Cardiac fibroblast (primary cell): ENCODE measurements at regions not wholly inside any gene's neighbourhood (a gene's known extent, or its start where the extent isn't known, plus 50 kb on each side); places are given as distances from the start of the nearest gene placed in this dataset.
"Not testable (repeated sequence)": the region's sequence is repeated elsewhere in the genome, so short reads cannot be mapped to it uniquely, and the experiment has no call there.

Source experiments
- DNase-seq, 2 donors: peaks; one replicate each; pipeline versions ENCODE4 v3.0.0 to v3.0.0-alpha.2; 2010; ENCODE audit warnings: low read depth in 2 of 2
- H3K4me3 ChIP-seq, 2 donors: replicated peaks in 1 of 2; 1 replicate in 1 of 2; 2 replicates in 1 of 2; pipeline ENCODE4 v1.5.1; 2011; ENCODE audit warnings: low read depth in 2 of 2, low read length in 2 of 2, mild to moderate bottlenecking in 2 of 2, moderate library complexity in 1 of 2
- TF ChIP-seq, protein P1 (sequence below): IDR thresholded peaks from one replicate; pipeline ENCODE4 v1.5.1; 2011; ENCODE audit warnings: low read depth, mild to moderate bottlenecking, low read length, inconsistent platforms

- H3K4me3 ChIP-seq = no peak overlapping the region
- no peak for DNase-seq
- TF ChIP-seq, protein P1, sequence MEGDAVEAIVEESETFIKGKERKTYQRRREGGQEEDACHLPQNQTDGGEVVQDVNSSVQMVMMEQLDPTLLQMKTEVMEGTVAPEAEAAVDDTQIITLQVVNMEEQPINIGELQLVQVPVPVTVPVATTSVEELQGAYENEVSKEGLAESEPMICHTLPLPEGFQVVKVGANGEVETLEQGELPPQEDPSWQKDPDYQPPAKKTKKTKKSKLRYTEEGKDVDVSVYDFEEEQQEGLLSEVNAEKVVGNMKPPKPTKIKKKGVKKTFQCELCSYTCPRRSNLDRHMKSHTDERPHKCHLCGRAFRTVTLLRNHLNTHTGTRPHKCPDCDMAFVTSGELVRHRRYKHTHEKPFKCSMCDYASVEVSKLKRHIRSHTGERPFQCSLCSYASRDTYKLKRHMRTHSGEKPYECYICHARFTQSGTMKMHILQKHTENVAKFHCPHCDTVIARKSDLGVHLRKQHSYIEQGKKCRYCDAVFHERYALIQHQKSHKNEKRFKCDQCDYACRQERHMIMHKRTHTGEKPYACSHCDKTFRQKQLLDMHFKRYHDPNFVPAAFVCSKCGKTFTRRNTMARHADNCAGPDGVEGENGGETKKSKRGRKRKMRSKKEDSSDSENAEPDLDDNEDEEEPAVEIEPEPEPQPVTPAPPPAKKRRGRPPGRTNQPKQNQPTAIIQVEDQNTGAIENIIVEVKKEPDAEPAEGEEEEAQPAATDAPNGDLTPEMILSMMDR = no peak
Measured at GRCh38 chr19:23597661-23598060, 89.4 kb downstream of the ZNF675 start.

GRCh38 chr19:23596872-23597271, 90.1 kb downstream of the ZNF675 start:
- no peak for DNase-seq
- H3K4me3 ChIP-seq = no peak overlapping the region
- TF ChIP-seq, protein P1 = no peak

- DNase-seq = not testable (repeated sequence)
Measured at GRCh38 chr19:23594311-23594710, 92.7 kb downstream of the ZNF675 start.

GRCh38 chr19:23587546-23587945, 99.5 kb downstream of the ZNF675 start:
- no peak for DNase-seq
- H3K4me3 ChIP-seq = no peak overlapping the region
- TF ChIP-seq, protein P1 = no peak

More at GRCh38 chr19:23594311-23594710, 92.7 kb downstream of the ZNF675 start:
- H3K4me3 ChIP-seq = not testable (repeated sequence)

DNA sequence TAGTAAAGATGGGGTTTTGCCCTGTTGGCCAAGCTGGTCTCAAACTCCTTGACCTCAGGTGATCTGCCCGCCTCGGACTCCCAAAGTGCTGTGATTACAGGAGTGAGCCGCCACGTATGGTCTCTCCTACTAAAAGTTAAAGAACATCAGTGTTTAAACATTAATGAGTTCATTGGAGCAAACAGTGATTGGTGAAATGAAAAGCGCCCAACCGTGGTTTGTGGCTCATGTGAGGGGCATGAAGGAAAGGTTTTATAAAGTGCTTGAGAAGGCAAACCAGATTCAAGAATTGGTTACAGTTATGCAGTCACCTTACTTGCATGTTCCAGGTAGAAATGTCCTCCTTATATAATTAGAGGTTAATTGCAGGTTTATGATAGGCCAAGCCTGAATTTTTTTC, 109.5 kb downstream of the ZNF675 start:
- TF ChIP-seq, protein P1 = no peak
- no peak overlapping the region for H3K4me3 ChIP-seq
- no peak for DNase-seq

DNA sequence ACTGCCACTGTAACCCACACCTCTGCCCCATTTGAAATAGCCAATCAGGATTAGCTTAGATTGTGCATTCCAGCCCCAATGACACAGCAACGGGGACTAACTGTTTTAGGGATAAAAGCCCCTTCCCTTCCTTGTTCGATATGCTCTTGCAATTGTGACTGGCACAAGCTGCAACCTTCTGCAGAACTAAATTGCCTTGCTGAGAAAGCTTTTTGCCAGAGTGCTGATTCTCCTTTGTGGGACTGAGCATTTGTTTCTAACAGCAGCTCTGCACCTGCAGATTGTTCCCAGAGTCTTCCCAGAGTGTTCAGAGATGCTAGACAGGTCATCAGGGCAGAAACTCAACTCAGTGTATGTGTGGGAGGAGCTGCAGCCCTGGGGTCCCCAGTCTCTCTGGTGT, 115.8 kb downstream of the ZNF675 start:
- no peak for DNase-seq
- no peak overlapping the region for H3K4me3 ChIP-seq
- TF ChIP-seq, protein P1 = no peak

DNA sequence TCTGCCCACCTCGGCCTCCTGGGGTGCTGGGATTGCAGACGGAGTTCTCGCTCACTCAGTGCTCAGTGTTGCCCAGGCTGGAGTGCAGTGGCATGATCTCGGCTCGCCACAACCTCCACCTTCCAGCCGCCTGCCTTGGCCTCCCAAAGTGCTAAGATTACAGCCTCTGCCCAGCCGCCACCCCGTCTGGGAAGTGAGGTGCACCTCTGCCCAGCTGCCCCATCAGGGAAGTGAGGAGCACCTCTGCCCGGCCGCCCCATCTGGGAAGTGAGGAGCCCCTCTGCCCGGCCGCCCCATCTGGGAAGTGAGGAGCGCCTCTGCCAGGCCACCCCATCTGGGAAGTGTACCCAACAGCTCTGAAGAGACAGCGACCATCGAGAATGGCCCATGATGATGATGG, 118.9 kb downstream of the ZNF675 start:
- H3K4me3 ChIP-seq, DNase-seq: not testable (repeated sequence)

- DNase-seq = no peak
- TF ChIP-seq, protein P1 = no peak
- no peak overlapping the region for H3K4me3 ChIP-seq
Measured at GRCh38 chr19:23565256-23565655, 121.8 kb downstream of the ZNF675 start.
